ENCODE measurements at regions not wholly inside any gene's neighbourhood (a gene's known extent, or its start where the extent isn't known, plus 50 kb on each side); places are given as distances from the start of the nearest gene placed in this dataset.
"Not testable (repeated sequence)": the region's sequence is repeated elsewhere in the genome, so short reads cannot be mapped to it uniquely, and the experiment has no call there.

DNA sequence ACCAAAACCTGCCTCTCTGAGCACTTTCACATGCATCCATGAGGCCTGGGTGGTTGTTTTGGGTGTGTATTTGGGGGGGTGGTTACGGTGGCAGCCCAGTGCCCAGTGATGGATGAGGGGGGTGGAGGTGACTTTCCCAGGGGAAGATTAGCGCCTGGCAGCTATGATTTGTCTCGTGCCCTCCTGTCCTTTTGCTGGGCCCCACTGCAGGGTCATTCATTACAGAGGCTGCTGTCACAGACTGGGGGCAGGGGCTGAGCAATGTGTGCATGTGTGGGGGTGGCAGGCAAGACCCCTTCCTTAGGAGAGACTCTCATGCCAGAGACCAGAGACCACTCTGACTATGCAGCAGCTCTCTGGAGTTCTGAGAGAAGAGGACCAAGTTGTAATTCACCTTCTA lies 93.7 kb downstream of the MRM1 start:
- TF ChIP-seq, protein P1, sequence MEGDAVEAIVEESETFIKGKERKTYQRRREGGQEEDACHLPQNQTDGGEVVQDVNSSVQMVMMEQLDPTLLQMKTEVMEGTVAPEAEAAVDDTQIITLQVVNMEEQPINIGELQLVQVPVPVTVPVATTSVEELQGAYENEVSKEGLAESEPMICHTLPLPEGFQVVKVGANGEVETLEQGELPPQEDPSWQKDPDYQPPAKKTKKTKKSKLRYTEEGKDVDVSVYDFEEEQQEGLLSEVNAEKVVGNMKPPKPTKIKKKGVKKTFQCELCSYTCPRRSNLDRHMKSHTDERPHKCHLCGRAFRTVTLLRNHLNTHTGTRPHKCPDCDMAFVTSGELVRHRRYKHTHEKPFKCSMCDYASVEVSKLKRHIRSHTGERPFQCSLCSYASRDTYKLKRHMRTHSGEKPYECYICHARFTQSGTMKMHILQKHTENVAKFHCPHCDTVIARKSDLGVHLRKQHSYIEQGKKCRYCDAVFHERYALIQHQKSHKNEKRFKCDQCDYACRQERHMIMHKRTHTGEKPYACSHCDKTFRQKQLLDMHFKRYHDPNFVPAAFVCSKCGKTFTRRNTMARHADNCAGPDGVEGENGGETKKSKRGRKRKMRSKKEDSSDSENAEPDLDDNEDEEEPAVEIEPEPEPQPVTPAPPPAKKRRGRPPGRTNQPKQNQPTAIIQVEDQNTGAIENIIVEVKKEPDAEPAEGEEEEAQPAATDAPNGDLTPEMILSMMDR (IDR thresholded peaks at IDR 0.05; ENCODE audit: low read depth, low read length, missing control alignments), result no peak
- Histone ChIP-seq H3K27ac (no peak overlapping the region), H3K27me3 (replicated peaks) (peaks cover 5% of the 10 kb centered on the region), H3K4me3 (ENCODE audit: low read depth, low read length) (no peak overlapping the region), H3K36me3 (replicated peaks) (no peaks in the 10 kb centered on the region)
- in situ Hi-C loops (cut with HindIII; ENCODE audit: low pct_ligation_motif_present, low sequenced_read_pairs), result no loop called here
- DNase-seq, result no peak

DNA sequence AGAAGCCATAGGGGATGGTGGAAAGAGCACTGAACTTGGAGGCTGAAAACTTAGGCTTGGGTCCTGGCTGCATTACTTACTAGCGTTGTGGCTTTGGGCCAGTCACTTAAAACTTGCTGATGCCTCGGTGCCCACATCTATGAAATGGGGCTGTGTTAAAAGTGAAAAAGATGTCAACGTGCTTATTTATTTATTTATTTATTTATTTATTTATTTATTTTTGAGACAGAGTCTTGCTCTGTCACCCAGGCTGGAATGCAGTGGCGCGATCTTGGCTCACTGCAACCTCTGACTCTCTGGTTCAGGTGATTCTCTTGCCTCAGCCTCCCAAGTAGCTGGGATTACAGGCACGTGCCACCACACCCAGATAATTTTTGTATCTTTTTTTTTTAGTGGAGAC lies 94.3 kb downstream of the MRM1 start:
- H3K4me3 ChIP-seq (ENCODE audit: low read depth, low read length); H3K27ac ChIP-seq; H3K27me3 ChIP-seq (replicated peaks); H3K36me3 ChIP-seq (replicated peaks); DNase-seq; in situ Hi-C loops (cut with HindIII; ENCODE audit: low pct_ligation_motif_present, low sequenced_read_pairs): not testable (repeated sequence)

GRCh38 chr17:36696805-36697204 lies 95.4 kb downstream of the MRM1 start:
- H3K27me3 ChIP-seq (replicated peaks), result peaks cover 5% of the 10 kb centered on the region
- no peak overlapping the region for H3K4me3 ChIP-seq (ENCODE audit: low read depth, low read length)
- no peaks in the 10 kb centered on the region for H3K36me3 ChIP-seq (replicated peaks)
- DNase-seq, result no peak
- in situ Hi-C loops (cut with HindIII; ENCODE audit: low pct_ligation_motif_present, low sequenced_read_pairs), result no loop called here
- H3K27ac ChIP-seq, result no peak overlapping the region
- TF ChIP-seq, protein P1 (IDR thresholded peaks at IDR 0.05; ENCODE audit: low read depth, low read length, missing control alignments), result no peak

- peaks cover 2% of the 10 kb centered on the region for H3K27me3 ChIP-seq (replicated peaks)
- in situ Hi-C loops (cut with HindIII; ENCODE audit: low pct_ligation_motif_present, low sequenced_read_pairs), result no loop called here
Measured at GRCh38 chr17:36697903-36698530, 96.6 kb downstream of the MRM1 start.

DNA sequence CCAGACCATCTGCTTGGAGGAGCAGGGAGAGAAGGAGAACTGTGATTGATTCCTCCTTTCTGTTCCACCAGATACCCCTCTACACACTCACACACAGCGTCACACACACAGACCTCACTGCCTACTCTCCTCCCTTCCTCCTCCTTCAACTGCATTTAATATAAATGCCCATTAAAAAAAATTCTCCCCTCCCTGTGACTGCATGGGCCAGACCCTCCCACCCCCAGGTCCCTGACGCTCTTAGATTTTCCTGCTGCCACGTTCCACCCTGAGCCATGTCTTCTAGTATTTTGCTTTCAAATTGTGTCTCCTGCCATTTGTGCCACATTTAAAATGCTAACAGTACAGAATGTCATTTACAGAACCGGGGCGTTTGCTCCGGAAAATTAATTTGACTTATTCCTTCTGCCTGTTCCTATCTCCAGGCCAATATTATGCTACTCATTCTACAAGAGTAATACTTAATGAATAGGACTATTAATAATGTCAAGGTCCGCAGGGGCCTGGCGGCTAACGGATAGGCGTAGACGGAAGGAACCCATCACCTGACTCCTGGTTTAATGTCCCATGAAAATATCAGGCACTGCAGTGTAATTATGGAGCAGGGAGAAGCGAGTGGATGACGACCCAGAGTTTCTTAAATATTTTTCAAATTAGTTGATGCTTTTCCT lies 100.2 kb downstream of the MRM1 start:
- no peak for DNase-seq
- in situ Hi-C loops (cut with HindIII; ENCODE audit: low pct_ligation_motif_present, low sequenced_read_pairs), result no loop called here
- Histone ChIP-seq H3K27ac (no peak overlapping the region), H3K27me3 (replicated peaks) (peaks cover 8% of the 10 kb centered on the region), H3K36me3 (replicated peaks) (no peaks in the 10 kb centered on the region), H3K4me3 (ENCODE audit: low read depth, low read length) (no peak overlapping the region)
- TF ChIP-seq, protein P1 (IDR thresholded peaks at IDR 0.05; ENCODE audit: low read depth, low read length, missing control alignments), result no peak

More at GRCh38 chr17:36697903-36698530, 96.6 kb downstream of the MRM1 start:
- Histone ChIP-seq H3K36me3 (replicated peaks) (no peaks in the 10 kb centered on the region), H3K4me3 (ENCODE audit: low read depth, low read length) (no peak overlapping the region), H3K27ac (no peak overlapping the region)
- TF ChIP-seq, protein P1 (IDR thresholded peaks at IDR 0.05; ENCODE audit: low read depth, low read length, missing control alignments), result no peak
- DNase-seq, result no peak

DNA sequence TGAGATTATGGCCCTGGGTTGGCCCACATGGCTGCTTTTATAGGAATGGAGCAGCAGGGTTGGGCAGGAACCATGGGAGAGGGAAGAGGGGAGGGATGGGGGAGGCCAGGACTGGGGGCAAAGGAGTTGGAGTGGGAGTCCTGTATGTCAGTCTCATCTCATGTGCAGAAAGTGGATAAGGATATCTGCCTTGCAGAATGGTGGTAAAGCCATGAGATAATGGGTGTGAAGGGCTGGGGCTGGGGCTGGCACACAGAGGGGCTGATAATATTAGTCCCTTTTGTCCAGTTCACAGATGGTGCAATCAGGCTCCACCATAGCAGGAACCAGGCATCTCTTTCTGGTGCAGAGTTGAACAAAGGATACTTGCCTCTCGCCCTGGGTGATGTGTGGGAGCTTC lies 101.3 kb downstream of the MRM1 start:
- TF ChIP-seq, protein P1 (IDR thresholded peaks at IDR 0.05; ENCODE audit: low read depth, low read length, missing control alignments), result no peak
- DNase-seq, result no peak
- Histone ChIP-seq H3K36me3 (replicated peaks) (no peaks in the 10 kb centered on the region), H3K27ac (no peak overlapping the region), H3K4me3 (ENCODE audit: low read depth, low read length) (no peak overlapping the region), H3K27me3 (replicated peaks) (peaks cover 8% of the 10 kb centered on the region)
- in situ Hi-C loops (cut with HindIII; ENCODE audit: low pct_ligation_motif_present, low sequenced_read_pairs), result no loop called here
